BJ (cell line): ENCODE measurements at regions not wholly inside any gene's neighbourhood (a gene's known extent, or its start where the extent isn't known, plus 50 kb on each side); places are given as distances from the start of the nearest gene placed in this dataset.

Source experiments
- CTCF ChIA-PET: fragments of 350-600 bp; formaldehyde crosslinking; extraction: SDS; loops from one replicate; lab custom pipeline; 2021; ENCODE audit warnings: antibody characterized with exemption, inconsistent platforms; lab: Yijun Ruan, JAX
- POLR2A ChIA-PET: fragments of 300-600 bp; sonication (Branson Sonifier 250); formaldehyde crosslinking; extraction: SDS; loops from one replicate; lab custom pipeline; 2021; ENCODE audit warnings: antibody characterized with exemption; lab: Charles Lee
- DNase-seq: peaks from one replicate; pipeline ENCODE4 v3.0.0-alpha.2; 2011; ENCODE audit warnings: low read depth
- H3K27me3 ChIP-seq: 2 replicates; pipeline ENCODE4 v1.6.0; 2011; ENCODE audit warnings: low read length; ENCODE audit not compliant: control insufficient read depth, insufficient read depth
- H3K36me3 ChIP-seq: 2 replicates; pipeline ENCODE4 v1.5.1; 2011; ENCODE audit warnings: low read length; ENCODE audit not compliant: control insufficient read depth, insufficient read depth
- H3K4me3 ChIP-seq: 2 replicates; pipeline ENCODE4 v1.5.1; 2011; ENCODE audit warnings: low read depth, mild to moderate bottlenecking, control low read depth, low read length
- CTCF ChIP-seq: IDR thresholded peaks from 2 replicates; pipeline ENCODE4 v1.5.1; 2011; ENCODE audit warnings: low read depth, mild to moderate bottlenecking, control low read depth, inconsistent platforms, low read length, moderate library complexity; ENCODE audit not compliant: insufficient read depth

DNA sequence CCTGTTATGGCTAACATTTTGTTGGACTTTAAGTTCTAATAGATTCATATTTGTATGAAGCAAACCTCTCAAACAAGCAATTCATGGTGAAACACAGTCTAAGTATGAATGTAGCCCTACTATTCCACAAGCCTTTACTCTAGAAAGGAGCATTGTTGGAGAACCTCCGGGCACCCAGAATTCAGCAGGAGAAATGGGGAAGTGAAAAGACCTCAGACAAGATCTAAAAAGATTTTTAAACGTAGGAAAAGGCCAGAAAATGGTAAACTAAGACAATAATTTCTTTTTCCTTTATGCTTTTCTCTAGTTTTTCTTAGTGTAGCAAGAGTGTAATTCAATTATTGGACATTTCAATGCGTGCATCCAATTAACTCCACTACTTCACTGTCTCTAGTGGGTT, 426.4 kb downstream of the INSC start:
- Histone ChIP-seq H3K36me3 (no peaks in the 10 kb centered on the region), H3K4me3 (no peak overlapping the region), H3K27me3 (no peaks in the 10 kb centered on the region)
- CTCF ChIA-PET: no interaction called here
- TF ChIP-seq CTCF: no peak
- no peak for DNase-seq
- POLR2A ChIA-PET: no interaction called here

GRCh38 chr11:15544353-15544752, 429.6 kb downstream of the INSC start:
- H3K27me3 ChIP-seq: no peaks in the 10 kb centered on the region
- H3K36me3 ChIP-seq: no peaks in the 10 kb centered on the region
- no peak for TF ChIP-seq CTCF
- DNase-seq: no peak
- ChIA-PET POLR2A (no interaction called here), CTCF (no interaction called here)
- H3K4me3 ChIP-seq: no peak overlapping the region

DNA sequence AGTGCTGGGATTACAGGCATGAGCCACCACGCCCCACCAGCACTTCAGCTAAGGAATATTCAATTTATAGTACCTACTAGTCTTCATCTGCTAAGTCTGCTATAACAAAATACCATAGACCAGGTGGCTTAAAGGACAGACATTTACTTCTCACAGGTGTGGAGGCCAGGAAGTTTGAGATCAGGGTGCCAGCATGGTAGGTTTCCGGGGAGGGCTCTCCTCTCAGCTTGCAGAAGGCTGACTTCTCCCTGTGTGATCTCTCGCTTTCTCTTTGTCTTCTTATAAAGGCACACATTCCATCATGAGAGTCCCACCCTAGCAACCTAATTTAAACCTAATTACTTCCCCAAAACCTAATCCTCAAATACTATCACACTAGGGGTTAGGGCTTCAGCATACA, 433.0 kb downstream of the INSC start:
- DNase-seq: no peak
- Histone ChIP-seq H3K27me3 (no peaks in the 10 kb centered on the region), H3K36me3 (no peaks in the 10 kb centered on the region), H3K4me3 (no peak overlapping the region)
- POLR2A ChIA-PET: no interaction called here
- CTCF ChIA-PET: no interaction called here
- no peak for TF ChIP-seq CTCF

GRCh38 chr11:15551901-15552851, 437.5 kb downstream of the INSC start:
- POLR2A ChIA-PET: no interaction called here
- no peak for TF ChIP-seq CTCF
- no peaks in the 10 kb centered on the region for H3K27me3 ChIP-seq
- H3K4me3 ChIP-seq: no peak overlapping the region
- no peak for DNase-seq
- no peaks in the 10 kb centered on the region for H3K36me3 ChIP-seq
- CTCF ChIA-PET: no interaction called here

GRCh38 chr11:15555161-15555560, 440.4 kb downstream of the INSC start:
- POLR2A ChIA-PET: no interaction called here
- TF ChIP-seq CTCF: no peak
- CTCF ChIA-PET: interaction anchor here (0.7 kb wide), 1 partner anchor 98 kb away, joined by 3 read pairs; no protein-coding TSS in a partner anchor
- no peaks in the 10 kb centered on the region for H3K27me3 ChIP-seq
- no peak overlapping the region for H3K4me3 ChIP-seq
- no peak for DNase-seq
- no peaks in the 10 kb centered on the region for H3K36me3 ChIP-seq
